Activated effector memory CD4-positive, alpha-beta T cell treated with anti-CD3 and anti-CD28 coated beads, Interleukin-2, amount 50 U/mL, for 16 hours (primary cell): ENCODE measurements at regions not wholly inside any gene's neighbourhood (a gene's known extent, or its start where the extent isn't known, plus 50 kb on each side); places are given as distances from the start of the nearest gene placed in this dataset.

Experiments
- DNase-seq: peaks from one replicate; pipeline ENCODE4 v3.0.0-alpha.2; 2020

DNA sequence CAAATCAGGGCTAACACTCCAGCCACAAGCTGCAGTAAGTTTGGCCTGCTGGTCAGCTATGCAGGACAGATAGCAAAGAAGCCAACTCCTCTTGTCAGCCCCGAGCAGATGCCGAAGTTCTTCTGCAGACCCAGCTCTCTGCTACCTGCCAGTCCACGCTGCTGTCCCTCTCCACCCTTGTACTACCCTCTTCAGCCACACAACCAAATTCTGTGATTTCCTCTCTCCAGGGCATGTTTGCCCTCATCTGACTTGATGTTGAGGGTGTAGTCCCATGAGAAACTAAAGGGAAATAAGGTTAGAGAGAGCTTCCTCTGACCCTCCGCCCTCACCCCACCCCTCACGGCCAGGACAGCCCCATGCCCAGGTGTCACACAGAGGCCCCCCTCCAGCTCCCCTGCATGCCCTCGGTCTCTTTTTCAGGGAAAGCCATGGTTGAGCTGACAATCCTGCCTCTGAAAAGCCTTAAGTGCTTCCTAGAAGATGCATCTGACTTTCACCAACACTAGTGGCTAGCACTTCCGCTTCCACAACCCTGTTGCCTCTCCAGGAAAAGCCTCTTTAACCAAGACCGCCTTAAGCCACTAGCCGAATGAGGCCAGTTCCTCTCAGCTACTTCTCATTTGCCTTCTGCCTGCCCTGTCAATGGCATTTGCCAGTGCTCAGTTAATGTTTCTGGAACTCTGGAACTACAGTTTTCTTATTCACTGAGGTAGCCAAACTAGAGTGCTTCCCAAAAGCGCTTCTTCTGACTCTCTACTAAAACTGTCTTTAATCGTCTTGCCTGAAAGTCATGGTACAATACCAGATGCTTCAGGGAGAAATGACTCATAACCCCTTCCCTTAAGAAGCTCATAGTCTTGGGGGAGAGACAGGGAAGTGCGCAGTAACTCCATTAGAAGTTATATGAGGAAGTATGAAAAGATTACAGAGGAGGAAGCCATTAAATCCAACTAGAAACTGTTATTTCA, 300.4 kb upstream of the STT3B start:
- no peak for DNase-seq

DNA sequence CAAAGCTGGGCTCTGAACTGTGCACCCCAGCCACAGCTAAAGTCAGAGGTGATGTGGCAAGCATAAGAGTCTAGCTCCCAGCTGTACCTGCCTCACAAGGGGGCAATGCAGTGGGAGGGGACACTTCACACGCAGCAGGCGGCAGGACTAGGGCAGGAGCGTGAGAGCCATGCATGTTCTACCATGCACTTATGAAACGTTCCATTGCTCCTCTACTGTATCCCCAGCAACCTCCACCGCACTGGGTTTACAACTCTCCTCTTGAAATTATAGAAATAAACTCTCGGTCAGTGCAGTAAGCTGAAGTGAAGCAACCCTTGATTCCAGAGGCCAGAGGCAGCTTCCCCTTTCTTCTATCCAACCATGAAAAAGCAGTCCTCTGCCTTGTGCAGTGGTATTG, 298.6 kb upstream of the STT3B start:
- DNase-seq: no peak

DNA sequence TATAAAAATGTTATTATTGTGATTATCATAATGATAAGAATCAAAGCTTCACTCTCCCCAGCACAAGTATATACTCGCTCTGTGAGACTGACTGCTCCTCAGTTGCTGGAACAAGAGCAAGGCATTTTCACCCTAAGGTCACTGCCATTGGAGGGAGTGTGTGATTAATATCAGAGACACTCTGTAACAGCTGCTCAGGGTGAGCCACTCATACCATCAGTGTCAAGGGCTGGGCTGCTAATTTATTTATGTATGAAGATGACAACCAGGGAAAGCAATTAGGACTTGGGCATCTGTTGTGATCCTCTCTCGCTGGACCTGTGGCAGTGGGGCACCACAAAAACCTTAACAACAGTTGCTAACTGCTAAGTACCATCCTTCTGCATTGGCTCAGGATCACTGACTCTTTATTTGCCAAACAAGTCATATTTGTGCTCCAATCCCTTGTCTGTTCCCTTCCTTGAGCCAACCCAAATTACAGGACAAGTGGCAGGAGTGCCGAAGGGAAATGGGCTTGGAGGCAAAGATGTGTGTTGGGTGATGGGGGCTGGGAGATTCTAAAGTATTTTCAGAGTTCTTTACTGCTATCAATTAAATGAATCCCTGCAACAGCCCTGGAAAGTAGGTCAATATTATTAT, 297.5 kb upstream of the STT3B start:
- DNase-seq: no peak

DNA sequence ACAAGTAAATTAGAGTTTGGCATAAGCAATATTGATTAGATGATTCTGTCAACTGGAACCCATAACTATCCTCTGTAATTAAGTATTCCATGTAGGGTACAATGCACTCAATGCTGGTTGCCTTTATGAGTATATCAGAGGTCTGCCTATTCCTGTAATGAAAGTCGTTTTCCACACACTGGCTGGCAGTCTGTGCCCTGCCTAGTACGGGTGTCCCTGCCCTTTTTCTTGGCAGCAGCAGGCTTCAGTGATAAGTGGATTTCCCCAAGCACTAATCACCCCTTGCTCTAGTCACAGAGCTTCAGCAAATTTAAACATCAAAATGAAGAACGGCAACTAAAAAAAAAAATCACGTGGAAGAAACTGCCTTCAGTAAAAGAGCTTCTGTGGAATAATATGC, 294.8 kb upstream of the STT3B start:
- no peak for DNase-seq

DNA sequence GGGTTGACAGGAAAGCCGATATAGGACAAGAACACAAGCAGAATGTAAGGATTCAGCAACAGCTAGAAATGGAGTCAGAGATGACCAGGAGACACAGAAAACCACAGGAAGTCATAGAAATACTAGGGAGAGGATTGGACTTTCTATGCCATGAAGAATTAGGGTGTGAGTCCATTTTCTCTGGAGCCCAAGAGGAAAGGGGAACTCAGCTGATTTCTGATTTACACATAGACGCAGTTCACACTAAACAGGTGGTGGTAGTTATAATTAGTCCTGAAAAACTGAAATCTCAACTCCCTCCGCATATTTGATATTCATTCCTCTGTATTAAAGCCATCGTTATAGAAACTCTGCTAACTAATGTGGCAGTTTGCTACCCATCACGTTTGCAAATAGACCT, 292.7 kb upstream of the STT3B start:
- no peak for DNase-seq

DNA sequence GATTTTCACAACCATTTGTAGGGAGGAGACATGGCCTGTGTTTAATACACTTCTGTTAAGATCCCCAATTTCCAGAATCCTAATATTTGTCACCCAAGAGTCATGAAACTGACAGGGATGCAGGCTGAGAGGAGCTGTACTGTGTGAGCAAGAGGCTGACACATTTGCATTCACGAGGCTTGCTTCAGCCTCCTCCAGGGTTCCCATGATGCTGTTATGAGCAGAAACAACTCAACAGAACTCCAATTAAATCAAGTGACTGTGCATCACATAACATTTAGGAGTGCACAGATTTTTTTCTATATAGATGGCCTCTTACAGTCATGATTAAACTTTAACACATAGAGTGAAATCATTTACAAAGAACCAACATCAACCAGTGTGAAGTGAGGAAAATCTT, 292.3 kb upstream of the STT3B start:
- no peak for DNase-seq

DNA sequence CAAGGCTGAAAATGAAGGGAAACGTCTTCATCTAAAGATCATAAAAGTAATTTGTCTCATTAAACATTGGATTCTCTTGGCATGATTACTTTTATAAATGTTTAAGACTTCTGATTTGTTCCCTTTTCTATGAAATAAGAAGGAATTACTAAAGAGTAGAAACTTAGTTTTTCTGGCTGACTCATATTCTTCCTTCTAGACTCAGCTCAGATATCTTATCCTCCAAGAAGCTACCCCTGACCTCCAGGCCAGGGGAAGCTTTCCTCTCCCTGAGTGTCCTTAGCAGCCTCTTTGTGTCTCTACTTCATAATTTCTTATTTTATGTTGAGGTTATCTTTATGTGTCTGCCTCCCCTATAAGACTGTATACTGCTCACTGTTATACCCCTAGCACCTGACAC, 291.9 kb upstream of the STT3B start:
- DNase-seq: no peak

DNA sequence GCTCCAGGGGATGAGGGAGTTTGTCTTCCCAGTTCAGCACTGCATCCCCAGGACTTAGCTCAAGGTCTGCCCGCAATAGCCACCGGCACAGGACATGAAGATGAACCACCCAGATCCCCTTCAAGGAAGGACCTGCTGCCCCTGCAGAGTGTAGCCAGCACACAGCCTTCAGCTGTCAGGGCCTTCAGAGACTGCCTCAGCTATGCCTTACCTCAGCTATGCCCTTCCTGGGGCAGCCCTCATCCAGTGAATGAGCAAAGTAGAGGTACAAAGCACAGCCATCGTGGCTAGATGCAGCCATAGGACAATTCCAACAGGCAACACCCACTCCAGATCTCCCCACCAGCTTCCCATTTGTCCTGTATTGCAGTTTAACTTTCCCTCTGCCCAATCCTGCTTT, 291.2 kb upstream of the STT3B start:
- no peak for DNase-seq

DNA sequence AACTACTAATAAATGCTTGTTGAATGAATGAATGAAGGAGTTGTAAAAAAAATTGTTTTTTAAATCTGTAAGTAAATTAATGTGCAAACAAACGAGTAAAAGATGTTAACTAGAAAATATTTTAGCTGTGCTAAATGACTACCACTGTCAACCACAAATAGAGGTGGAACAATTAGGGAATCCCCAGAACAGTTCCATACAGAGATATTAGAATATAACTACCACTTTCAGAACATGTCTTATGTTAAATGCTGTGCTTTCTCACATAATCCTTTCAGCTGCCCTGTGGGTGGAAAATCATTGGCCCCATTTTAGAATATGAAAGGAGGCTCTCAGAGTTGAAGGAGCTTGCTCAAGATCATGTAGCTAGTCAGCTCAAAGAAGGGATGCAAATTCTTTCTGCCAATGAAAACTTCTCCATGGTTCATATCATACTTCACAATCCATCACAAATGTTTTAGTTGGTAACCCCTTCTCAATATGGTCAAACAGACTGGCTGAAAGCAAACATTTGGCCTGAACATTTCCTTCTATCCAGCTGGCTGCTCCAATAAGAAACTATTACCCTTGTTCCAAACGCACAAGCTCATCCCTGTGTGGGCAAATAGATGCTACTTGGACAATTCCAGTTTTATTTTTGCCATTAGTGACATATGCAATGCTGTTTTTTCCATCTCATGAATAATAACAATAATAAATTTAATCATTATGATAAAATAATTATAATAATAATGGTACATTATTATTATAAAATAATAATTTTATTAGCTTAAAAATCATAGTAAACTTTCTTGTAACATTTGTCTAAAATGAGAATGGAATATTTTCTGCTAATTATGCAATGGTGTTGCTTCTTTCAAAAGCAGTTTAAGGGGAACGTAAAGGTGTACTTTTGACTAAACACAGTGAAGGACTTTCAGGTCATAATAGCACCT, 290.4 kb upstream of the STT3B start:
- DNase-seq: no peak

DNA sequence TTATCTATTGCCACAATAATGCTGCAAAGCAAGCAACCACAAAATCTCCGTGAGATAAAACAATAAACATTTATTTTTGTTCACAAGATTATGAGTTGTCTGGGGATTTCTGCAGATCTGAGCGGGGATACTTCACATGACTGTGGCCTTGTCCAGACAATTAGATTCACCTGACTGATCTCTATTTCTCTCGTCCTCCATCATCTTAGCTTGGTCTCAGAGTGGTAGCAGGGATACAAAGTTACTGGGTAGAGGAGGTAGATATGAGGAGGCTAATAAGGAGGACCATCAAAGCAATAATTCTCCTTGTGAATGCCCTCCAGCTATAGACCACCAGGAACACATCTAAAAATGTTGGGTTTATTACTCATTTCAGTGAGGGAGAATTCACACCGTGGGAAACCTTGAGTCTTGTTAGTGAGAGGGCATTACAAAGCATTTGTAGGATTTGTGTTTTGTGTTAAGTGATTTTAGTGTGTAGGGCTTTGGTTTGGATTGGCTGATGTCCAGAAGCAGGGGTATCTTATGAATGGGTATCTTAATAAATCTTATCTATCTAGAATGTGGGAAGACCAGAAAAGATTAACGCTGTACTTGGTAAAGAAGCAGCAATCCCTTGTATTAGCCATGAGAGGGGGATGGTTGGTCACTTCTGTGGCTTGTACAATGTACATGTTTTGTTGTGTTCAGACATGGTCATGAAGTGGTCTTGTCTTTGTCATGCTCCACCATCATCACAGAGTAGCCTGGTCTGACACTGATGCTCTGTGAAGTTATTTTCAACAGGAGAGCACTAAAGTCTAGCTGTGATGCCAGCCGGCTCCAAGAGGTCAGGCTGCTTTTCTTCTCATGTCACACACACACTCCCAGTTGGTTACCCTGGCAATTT, 287.6 kb upstream of the STT3B start:
- no peak for DNase-seq

DNA sequence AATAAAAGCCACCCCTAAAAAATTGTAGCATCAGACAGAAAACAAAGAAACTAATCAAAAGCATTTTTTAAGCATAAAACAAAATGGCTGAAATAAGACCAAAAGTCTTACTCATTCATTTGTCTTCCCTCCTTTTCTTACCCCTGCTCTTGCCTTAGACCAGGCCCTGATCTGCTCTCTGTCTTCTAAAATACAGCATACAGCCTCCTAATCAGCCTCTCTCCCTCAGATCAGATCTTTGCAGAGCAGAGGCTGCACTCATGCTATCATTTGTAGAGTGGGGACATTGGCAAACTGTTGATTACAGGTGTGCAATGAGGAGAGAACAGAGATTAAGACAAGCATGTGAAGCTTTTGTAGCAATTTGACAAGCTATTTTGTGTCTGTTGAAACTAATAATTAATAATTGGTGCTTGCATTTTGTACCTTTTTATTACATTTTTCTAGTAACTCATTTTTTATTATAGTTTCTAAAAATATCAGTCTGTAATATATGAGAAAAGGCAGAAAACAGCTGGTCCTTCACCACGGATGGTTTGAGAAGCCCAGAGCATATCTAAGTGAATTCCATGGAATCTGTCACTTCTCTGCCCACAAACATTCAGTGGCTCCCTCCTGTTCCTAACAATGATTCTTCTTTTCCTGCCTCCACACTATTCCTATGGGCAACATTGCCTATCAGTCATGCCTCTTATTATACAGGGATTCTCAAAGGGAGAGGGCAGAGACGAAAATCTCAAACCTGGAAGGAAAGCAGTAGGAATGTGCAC, 286.2 kb upstream of the STT3B start:
- DNase-seq: no peak

DNA sequence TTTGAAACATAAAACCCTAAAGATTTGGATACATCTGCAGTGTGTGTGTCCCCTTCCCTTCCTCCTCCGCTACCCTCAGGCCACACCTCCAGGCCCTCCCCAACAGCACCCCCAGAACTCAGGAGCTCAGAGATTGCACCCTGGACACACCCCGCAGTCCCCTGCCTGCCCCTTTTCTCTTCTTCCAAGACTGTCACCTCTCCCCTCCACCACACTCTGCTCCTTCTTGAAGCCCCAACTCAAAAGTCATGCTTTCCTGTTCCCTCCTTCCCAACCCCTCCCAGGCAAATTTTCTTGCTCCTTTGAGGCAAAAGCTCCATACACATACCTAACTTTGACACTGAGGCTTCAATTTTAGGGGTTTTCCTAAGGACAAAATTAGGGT, 285.7 kb upstream of the STT3B start:
- DNase-seq: no peak

DNA sequence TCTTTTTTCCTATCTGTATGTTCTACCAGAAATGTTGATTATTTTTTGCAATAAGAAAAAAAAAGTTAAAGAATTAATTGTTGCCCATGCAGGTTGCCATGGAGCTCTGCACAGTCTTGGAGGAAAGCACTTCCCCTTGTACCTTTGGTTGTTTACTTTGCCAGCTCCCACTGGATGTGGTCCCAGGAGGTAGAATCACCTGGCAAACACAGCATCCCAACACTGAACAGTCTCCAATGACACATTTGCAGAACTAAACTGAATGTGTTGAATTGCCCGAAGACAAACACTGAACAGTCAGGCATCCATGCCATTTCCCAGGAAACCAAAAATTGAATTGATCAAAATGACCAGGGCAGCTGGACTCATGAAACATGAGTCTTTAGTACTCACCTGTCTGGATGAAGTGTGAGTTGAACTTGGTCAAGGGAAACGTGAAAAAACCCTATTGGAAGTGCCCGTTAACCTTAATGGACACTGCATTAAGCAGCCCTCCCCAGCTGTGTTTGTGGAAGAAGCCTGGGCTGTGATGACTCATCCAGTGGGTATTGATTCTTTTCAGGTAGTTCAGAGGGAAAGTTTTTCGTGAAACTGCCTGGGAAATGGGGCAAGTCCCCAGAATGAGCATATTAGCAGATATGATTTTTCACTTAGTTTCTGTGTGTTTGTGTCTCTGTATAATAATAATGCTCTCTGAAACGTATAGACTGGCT, 284.7 kb upstream of the STT3B start:
- DNase-seq: no peak

DNA sequence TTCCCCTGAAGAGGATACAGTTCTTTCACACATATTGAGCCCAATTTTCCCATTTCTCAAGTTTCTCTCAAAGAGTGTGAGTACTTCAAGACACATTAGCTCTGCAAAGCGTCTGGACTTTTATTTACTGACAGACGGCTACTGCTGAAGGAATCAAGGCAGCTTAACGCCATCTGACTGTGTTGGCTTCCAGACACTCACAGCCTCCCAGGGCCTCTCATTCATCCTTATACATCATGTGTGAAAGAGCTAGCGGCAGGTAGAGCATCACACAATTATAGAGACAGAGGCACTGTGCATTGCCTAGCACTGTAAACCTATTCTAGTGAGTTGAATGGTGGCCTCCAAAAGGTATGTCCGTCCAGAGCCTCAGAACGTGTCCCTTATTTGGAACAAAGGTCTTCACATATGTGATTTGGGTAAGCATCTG, 284.1 kb upstream of the STT3B start:
- no peak for DNase-seq

DNA sequence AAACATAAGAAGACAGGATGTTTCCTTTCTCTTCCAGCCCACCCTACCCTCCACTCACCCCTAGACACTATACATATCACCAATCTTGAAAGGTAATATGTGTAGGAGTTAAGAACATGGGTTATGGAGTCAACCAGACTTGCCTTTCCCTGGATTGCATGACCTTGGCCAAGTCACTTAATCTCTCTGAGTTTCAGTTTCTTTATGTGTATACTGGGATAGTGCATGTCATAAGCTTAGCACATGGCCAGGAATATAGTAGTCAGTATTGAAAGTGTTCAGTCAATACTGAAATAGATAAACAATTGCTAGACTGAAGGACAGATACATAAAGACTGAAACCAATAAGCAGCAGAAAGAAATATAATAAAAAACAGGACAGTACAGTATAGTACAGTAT, 283.2 kb upstream of the STT3B start:
- no peak for DNase-seq

DNA sequence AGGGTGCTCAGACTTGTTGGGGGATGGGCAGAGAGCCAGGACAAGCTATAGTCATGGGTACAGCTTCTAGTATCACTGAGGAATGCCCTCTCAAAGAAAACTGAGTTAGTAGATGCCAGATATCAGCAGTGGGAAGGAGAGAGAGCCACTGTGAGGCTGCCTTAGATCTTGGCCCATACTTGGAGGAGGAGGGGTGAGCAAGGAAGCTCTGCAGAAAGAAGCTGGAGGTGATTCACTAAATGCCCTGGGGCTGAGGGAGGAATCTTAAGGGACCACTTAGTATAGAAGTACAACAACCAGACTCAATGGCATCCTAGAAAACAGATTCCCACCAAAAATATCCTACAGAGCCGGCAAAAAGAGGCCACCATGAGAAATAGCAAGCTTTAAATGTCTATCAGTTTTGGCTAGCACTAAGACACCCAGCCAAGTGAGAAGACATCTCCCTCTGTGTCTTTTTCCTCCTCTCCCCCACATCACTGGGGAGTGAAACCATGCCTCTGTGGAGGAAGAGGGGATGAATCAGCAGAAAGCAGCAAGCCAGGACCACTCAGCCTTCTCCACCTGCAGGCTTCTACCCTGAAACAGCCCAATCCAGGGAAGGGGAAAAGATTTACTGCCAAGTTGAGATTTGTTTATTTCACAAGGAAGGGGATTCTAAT, 282.5 kb upstream of the STT3B start:
- DNase-seq: no peak

DNA sequence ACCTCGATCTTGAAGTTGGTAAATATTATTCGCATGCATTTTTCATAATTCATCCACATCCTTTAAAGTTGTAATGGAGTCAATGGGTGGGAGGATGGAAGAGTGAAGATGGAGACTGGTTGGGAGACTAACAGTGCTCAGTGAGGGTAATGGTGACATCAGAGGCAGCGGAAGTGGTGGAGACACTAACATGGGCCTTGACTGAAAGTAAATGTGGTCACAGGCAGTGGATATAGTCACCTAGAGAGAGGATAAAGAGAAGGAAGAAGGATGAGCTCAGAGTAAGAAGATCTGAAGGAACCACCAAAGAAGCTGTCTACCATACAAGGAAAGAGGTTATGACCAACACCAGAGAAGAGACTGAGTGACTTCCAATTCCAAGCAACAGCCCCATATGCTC, 281.6 kb upstream of the STT3B start:
- DNase-seq: no peak

DNA sequence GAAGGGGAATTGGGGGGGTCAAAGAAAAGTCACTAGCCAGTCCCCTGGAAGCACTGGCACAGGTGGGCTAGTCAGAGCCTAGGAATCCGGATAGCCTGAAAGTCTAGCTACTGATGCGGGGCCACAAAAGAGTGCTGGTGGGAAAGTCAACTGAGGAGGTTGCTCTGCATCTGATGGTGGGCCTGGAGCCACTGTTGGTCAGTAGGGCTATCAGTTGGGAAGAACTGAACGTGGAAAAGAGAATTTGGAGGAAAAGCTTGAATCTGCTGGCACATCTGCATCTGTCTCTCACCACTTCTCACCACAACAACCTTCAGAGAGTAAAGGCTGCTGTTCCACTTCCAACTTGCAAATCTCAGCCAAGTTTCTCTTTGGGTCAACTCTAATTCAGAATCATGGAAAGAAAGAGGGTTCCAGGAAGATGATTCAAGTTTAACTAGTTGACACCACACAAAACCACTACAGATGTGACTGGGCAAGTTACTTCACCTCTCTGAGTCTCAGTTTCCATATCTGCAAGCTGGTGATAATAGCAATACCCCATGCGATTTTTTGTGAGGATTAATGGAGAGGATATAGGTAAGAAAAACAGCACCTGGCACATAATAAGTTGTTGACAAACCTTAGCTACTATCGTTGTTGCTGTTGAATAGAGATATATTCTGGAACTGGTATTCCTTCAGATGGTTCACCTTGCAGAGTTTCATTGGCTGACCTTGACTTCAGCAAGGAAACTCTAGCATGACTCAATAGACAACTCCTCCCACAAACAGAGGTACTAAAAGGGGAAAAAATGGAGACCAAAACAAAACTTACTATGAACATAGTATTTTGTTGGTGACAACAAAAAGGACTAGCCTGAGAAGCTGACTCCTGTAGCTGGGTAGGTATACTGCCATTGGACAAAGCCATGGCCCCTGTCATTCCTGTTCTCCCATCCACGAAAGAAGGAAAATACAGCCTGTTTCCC, 280.2 kb upstream of the STT3B start:
- DNase-seq: no peak

DNA sequence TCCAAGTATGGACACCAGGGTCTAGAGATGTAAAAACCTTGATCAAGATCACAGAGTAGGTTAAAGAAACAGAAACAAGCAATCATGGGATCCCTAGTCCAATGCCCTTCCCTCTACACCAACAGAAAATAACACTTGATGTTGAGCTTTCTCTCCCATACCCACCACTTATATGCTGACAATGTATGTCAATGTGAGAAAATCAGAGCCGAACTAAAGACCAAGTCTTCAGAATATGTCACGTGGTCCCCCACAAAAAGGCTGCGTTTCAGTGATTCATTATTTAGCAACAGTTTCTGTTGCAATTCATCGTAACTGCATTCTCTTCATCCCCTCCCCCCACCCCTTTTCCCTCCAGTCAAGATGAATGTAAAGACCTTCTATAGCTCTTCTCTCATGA, 278.9 kb upstream of the STT3B start:
- no peak for DNase-seq
